Thyroid gland (tissue), 4 donors: ENCODE measurements at regions not wholly inside any gene's neighbourhood (a gene's known extent, or its start where the extent isn't known, plus 50 kb on each side); places are given as distances from the start of the nearest gene placed in this dataset.

Source experiments
- CTCF ChIP-seq, 6 experiments: fragments of 200-600 bp in 3 of 6; fragments of 450-650 bp in 3 of 6; sonication (generic) in 3 of 6; IDR thresholded peaks; one replicate each; pipeline ENCODE4 v1.5.1; 2016 to 2019; ENCODE audit warnings: antibody characterized with exemption in 6 of 6, mild to moderate bottlenecking in 2 of 6, inconsistent platforms in 1 of 6, moderate library complexity in 1 of 6
- POLR2A ChIP-seq, 2 donors: fragments of 450-650 bp; IDR thresholded peaks; one replicate each; pipeline ENCODE4 v1.6.1; 2017; ENCODE audit warnings: antibody characterized with exemption in 2 of 2, mild to moderate bottlenecking in 2 of 2, moderate library complexity in 1 of 2

DNA sequence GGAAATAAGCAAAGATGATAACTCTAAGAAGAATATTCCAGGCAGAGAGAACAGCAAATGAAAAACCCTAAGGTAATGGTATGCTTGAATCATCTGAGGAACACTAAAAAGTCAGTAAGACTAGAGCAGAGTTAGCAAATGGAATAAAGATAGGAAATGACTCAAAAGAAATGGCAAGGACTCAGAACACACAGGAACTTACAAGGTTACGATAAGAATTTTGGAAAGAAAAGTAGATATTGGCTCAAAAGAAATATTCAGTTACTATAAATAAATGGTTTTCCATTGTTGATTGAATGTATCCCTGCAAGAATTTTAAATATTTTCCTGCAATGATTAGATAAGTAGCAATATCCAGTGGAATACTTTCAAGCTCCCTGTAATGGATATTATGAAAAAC lies 705.8 kb downstream of the C12orf50 start:
- TF ChIP-seq POLR2A (IDR thresholded peaks at IDR 0.05) (no peak), CTCF (IDR thresholded peaks at IDR 0.05) (no peak)
